ENCODE measurements at regions not wholly inside any gene's neighbourhood (a gene's known extent, or its start where the extent isn't known, plus 50 kb on each side); places are given as distances from the start of the nearest gene placed in this dataset.

DNA sequence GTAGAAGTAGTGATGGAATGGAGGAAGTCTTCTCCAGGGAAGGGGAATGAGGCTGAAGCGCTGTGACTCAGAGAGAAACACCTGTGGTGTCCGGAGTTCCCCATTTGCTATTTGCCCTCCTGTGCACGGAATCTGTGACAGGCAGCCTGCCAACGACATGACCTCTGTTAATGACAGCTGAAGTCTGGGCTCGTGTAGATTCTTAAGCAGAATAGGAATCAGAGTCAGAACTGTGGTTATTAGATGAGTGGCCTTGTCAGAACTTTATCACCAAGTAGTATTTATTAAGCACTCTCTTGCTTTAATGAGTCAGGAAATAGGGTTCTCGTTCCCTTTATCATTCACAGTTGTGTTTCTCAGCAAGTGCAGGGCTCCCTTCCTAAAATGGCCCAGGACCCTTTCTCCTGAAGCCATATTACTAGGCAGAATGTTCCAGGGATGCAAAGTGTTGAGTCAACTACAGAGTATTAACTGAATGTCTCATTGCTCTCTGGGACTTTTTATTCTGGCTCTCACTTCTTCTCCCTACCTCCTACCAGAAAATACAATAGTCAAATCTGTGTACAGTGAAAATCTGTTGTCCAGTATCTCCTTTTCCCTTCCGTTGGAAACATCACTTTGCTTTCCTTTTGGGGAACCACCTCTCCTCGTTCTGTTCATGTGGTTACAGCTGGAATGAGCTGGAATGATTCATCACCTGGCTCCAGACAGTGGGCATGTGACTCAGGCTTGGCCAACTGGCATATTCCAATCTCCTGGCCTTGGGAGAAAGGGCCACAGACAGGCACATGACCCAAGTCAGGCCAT is 77.8 kb upstream of the MAX start:
- FAIRE-seq, result no peak
- no peak for TF ChIP-seq ARID2 (CRISPR knock-in tag; IDR thresholded peaks at IDR 0.05; ENCODE audit: borderline replicate concordance)
- TF ChIP-seq, protein P1, sequence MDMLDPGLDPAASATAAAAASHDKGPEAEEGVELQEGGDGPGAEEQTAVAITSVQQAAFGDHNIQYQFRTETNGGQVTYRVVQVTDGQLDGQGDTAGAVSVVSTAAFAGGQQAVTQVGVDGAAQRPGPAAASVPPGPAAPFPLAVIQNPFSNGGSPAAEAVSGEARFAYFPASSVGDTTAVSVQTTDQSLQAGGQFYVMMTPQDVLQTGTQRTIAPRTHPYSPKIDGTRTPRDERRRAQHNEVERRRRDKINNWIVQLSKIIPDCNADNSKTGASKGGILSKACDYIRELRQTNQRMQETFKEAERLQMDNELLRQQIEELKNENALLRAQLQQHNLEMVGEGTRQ (IDR thresholded peaks at IDR 0.05; ENCODE audit: low read depth, low read length), result peak; percentile 31; the same call in 1 of the 2 replicates
- TF ChIP-seq, protein P1 (CRISPR knock-in tag; IDR thresholded peaks at IDR 0.05; ENCODE audit: borderline replicate concordance), result no peak
- TF ChIP-seq FOSL2 (CRISPR knock-in tag; IDR thresholded peaks at IDR 0.05), result peak; percentile 72
- intact Hi-C loops (cut with micrococcal nuclease; ENCODE audit: unreplicated experiment), result no loop called here
- no TSS peak for BruUV-seq (replicated peaks)
- Histone ChIP-seq H3K27ac (ENCODE audit: extremely low read length, insufficient read depth, low read length) (no peak overlapping the region), H3K27me3 (ENCODE audit: control insufficient read depth in 1 of 2, insufficient read depth in 2 of 2, low read length in 2 of 2) (no peaks in the 10 kb centered on the region), H4K20me1 (ENCODE audit: insufficient read depth, low read length) (no peaks in the 10 kb centered on the region), H3K9ac (ENCODE audit: insufficient read depth, low read depth, low read length) (no peak overlapping the region), H3K9me3 (ENCODE audit: low read length) (peaks cover 14% of the 10 kb centered on the region), H3K4me2 (ENCODE audit: low read depth, low read length) (no peak overlapping the region), H3K4me1 (ENCODE audit: insufficient read depth, low read length) (peaks cover 26% of the 10 kb centered on the region), H2AFZ (ENCODE audit: low read length) (no peak overlapping the region), H3K4me3 (replicated peaks in 1 of 3; ENCODE audit: insufficient read depth in 1 of 3, low read depth in 2 of 3, low read length in 3 of 3) (no peak overlapping the region), H3K79me2 (ENCODE audit: insufficient read depth, low read length) (no peaks in the 10 kb centered on the region), H3K36me3 (replicated peaks in 1 of 2; ENCODE audit: control insufficient read depth in 1 of 2, insufficient read depth in 2 of 2, low read length in 2 of 2) (no peaks in the 10 kb centered on the region)
- no peak for ATAC-seq
- in situ Hi-C loops (cut with HindIII; ENCODE audit: extremely low pct_ligation_motif_present, low pct_unique_long_range_greater_than_20kb), result no loop called here
- WGBS (ENCODE audit: low lambda C conversion rate), result 8% methylated on average over 8 of the region's 8 CpGs
- no peak for DNase-seq (ENCODE audit: low spot score)
- CTCF ChIA-PET (ENCODE audit: low intra/inter-chr PET ratio, low total read pairs), result no interaction called here
- POLR2A ChIA-PET, result no interaction called here

DNA sequence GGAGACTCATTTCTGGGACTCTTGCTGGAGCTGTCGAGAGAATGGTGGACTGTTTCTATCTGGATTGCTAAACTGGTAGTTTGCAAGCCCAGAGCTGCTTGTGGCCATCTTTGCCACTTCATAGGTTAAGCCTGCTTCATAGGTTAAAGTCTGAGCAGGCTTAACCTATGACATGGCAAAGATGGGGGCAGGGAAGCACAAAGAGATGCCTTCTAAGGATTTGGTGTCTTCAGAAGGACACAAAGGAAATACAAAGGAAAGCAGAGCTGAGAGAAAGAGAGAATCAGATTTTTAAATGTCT is 78.4 kb upstream of the MAX start:
- no peak for DNase-seq (ENCODE audit: low spot score)
- Histone ChIP-seq H3K4me2 (ENCODE audit: low read depth, low read length) (no peak overlapping the region), H3K9ac (ENCODE audit: insufficient read depth, low read depth, low read length) (no peak overlapping the region), H2AFZ (ENCODE audit: low read length) (no peak overlapping the region), H3K4me3 (replicated peaks in 1 of 3; ENCODE audit: insufficient read depth in 1 of 3, low read depth in 2 of 3, low read length in 3 of 3) (no peak overlapping the region), H3K27ac (ENCODE audit: extremely low read length, insufficient read depth, low read length) (no peak overlapping the region), H3K79me2 (ENCODE audit: insufficient read depth, low read length) (no peaks in the 10 kb centered on the region), H3K9me3 (ENCODE audit: low read length) (peaks cover 14% of the 10 kb centered on the region), H3K27me3 (ENCODE audit: control insufficient read depth in 1 of 2, insufficient read depth in 2 of 2, low read length in 2 of 2) (no peaks in the 10 kb centered on the region), H3K4me1 (ENCODE audit: insufficient read depth, low read length) (peaks cover 32% of the 10 kb centered on the region), H4K20me1 (ENCODE audit: insufficient read depth, low read length) (no peaks in the 10 kb centered on the region), H3K36me3 (replicated peaks in 1 of 2; ENCODE audit: control insufficient read depth in 1 of 2, insufficient read depth in 2 of 2, low read length in 2 of 2) (no peaks in the 10 kb centered on the region)
- ATAC-seq, result no peak
- no peak for FAIRE-seq
- no TSS peak for BruUV-seq (replicated peaks)
- intact Hi-C loops (cut with micrococcal nuclease; ENCODE audit: unreplicated experiment) (no loop called here), in situ Hi-C loops (cut with HindIII; ENCODE audit: extremely low pct_ligation_motif_present, low pct_unique_long_range_greater_than_20kb) (no loop called here)
- ChIA-PET POLR2A (interaction anchor here (0.6 kb wide), 1 partner anchor 682 kb away, joined by 3 read pairs; no protein-coding TSS in a partner anchor), CTCF (ENCODE audit: low intra/inter-chr PET ratio, low total read pairs) (no interaction called here)
- 0% methylated on average over 1 of the region's 1 CpG for WGBS (ENCODE audit: low lambda C conversion rate)
- no peak for TF ChIP-seq CCAR2 (optimal IDR thresholded peaks at IDR 0.05; ENCODE audit: low read depth, low read length)
